ENCODE measurements at regions not wholly inside any gene's neighbourhood (a gene's known extent, or its start where the extent isn't known, plus 50 kb on each side); places are given as distances from the start of the nearest gene placed in this dataset.

GRCh38 chr12:91630083-91630482, 447.5 kb upstream of the DCN start:
- Histone ChIP-seq H3K79me2 (ENCODE audit: low read length) (no peaks in the 10 kb centered on the region), H3K27ac (ENCODE audit: low read length) (no peak overlapping the region)
- DNase-seq: no peak

DNA sequence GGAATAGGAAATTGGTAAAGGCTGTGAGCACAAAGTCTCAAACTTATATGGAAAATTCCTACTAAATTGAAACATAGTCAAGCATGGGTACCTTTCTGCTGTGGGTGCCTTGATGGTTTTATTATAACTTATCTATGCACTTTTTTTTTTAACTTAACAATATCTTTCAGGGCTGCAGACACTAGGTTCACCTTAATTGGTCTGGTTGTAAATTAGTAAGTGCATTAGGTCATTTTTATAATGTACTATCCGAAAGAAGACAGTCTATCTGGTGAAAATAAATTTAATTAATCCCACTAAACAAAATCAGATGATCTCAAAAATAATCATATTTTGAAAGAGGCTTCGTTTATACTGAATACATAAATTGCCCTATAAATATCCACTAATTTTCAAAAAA, 446.8 kb upstream of the DCN start:
- Histone ChIP-seq H2AFZ (ENCODE audit: low read length) (no peak overlapping the region), H3K27ac (ENCODE audit: low read length) (no peak overlapping the region), H3K27me3 (replicated peaks; ENCODE audit: insufficient read depth, low read length) (no peaks in the 10 kb centered on the region), H3K36me3 (replicated peaks; ENCODE audit: insufficient read depth, low read length) (no peaks in the 10 kb centered on the region), H3K9ac (ENCODE audit: low read length) (no peak overlapping the region), H3K4me2 (ENCODE audit: low read depth, low read length) (no peak overlapping the region), H3F3A (ENCODE audit: insufficient read depth, low read length) (no peaks in the 10 kb centered on the region), H3K79me2 (ENCODE audit: low read length) (no peaks in the 10 kb centered on the region), H3K9me3 (replicated peaks; ENCODE audit: insufficient read depth, low read length) (no peaks in the 10 kb centered on the region), H4K20me1 (ENCODE audit: insufficient read depth, low read length) (no peaks in the 10 kb centered on the region), H3K4me3 (ENCODE audit: low read length) (no peak overlapping the region), H3K4me1 (ENCODE audit: low read length) (peaks cover 14% of the 10 kb centered on the region), H3K9me2 (replicated peaks; ENCODE audit: insufficient read depth, low read length) (no peaks in the 10 kb centered on the region)
- DNase-seq: no peak
- no peak for TF ChIP-seq EZH2 (optimal IDR thresholded peaks at IDR 0.05; ENCODE audit: low read depth, low read length)
- TF ChIP-seq EZH2phosphoT487 (IDR thresholded peaks at IDR 0.05; ENCODE audit: low read length): no peak
- TF ChIP-seq, protein P1, sequence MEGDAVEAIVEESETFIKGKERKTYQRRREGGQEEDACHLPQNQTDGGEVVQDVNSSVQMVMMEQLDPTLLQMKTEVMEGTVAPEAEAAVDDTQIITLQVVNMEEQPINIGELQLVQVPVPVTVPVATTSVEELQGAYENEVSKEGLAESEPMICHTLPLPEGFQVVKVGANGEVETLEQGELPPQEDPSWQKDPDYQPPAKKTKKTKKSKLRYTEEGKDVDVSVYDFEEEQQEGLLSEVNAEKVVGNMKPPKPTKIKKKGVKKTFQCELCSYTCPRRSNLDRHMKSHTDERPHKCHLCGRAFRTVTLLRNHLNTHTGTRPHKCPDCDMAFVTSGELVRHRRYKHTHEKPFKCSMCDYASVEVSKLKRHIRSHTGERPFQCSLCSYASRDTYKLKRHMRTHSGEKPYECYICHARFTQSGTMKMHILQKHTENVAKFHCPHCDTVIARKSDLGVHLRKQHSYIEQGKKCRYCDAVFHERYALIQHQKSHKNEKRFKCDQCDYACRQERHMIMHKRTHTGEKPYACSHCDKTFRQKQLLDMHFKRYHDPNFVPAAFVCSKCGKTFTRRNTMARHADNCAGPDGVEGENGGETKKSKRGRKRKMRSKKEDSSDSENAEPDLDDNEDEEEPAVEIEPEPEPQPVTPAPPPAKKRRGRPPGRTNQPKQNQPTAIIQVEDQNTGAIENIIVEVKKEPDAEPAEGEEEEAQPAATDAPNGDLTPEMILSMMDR (IDR thresholded peaks at IDR 0.05; ENCODE audit: low read length): no peak

More at GRCh38 chr12:91630083-91630482, 447.5 kb upstream of the DCN start:
- Histone ChIP-seq H3F3A (ENCODE audit: insufficient read depth, low read length) (no peaks in the 10 kb centered on the region), H3K36me3 (replicated peaks; ENCODE audit: insufficient read depth, low read length) (no peaks in the 10 kb centered on the region), H3K9me3 (replicated peaks; ENCODE audit: insufficient read depth, low read length) (no peaks in the 10 kb centered on the region), H3K9me2 (replicated peaks; ENCODE audit: insufficient read depth, low read length) (no peaks in the 10 kb centered on the region), H3K4me2 (ENCODE audit: low read depth, low read length) (no peak overlapping the region), H3K27me3 (replicated peaks; ENCODE audit: insufficient read depth, low read length) (no peaks in the 10 kb centered on the region), H3K4me1 (ENCODE audit: low read length) (peaks cover 14% of the 10 kb centered on the region), H3K9ac (ENCODE audit: low read length) (no peak overlapping the region), H2AFZ (ENCODE audit: low read length) (no peak overlapping the region), H3K4me3 (ENCODE audit: low read length) (no peak overlapping the region), H4K20me1 (ENCODE audit: insufficient read depth, low read length) (no peaks in the 10 kb centered on the region)
- TF ChIP-seq EZH2phosphoT487 (IDR thresholded peaks at IDR 0.05; ENCODE audit: low read length) (no peak), EZH2 (optimal IDR thresholded peaks at IDR 0.05; ENCODE audit: low read depth, low read length) (no peak)

DNA sequence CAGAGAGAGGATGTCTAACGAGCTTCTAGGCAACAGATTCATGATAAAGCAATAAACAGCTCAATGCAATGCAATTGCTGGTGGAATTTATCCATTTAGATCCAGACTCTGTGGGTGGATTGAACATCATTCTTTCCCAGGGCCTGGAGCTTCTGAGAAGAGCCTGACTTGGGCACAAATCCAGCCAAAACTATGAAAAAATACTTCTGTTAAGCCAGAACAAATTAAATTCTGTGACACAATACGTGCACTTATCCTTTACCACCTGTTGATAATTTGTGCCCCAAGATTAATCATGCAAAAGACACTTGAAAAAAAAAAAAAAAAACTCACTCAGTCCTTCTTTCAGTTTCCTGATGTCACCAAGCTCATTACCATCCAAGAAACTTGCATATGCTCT, 446.0 kb upstream of the DCN start:
- Histone ChIP-seq H3K9me2 (replicated peaks; ENCODE audit: insufficient read depth, low read length) (no peaks in the 10 kb centered on the region), H3F3A (ENCODE audit: insufficient read depth, low read length) (no peaks in the 10 kb centered on the region), H2AFZ (ENCODE audit: low read length) (no peak overlapping the region), H3K4me2 (ENCODE audit: low read depth, low read length) (no peak overlapping the region), H4K20me1 (ENCODE audit: insufficient read depth, low read length) (no peaks in the 10 kb centered on the region), H3K9ac (ENCODE audit: low read length) (no peak overlapping the region), H3K4me3 (ENCODE audit: low read length) (no peak overlapping the region), H3K27me3 (replicated peaks; ENCODE audit: insufficient read depth, low read length) (no peaks in the 10 kb centered on the region), H3K27ac (ENCODE audit: low read length) (no peak overlapping the region), H3K36me3 (replicated peaks; ENCODE audit: insufficient read depth, low read length) (no peaks in the 10 kb centered on the region), H3K79me2 (ENCODE audit: low read length) (no peaks in the 10 kb centered on the region), H3K4me1 (ENCODE audit: low read length) (peaks cover 14% of the 10 kb centered on the region), H3K9me3 (replicated peaks; ENCODE audit: insufficient read depth, low read length) (no peaks in the 10 kb centered on the region)
- TF ChIP-seq, protein P1 (IDR thresholded peaks at IDR 0.05; ENCODE audit: low read length): no peak
- TF ChIP-seq EZH2phosphoT487 (IDR thresholded peaks at IDR 0.05; ENCODE audit: low read length) (no peak), EZH2 (optimal IDR thresholded peaks at IDR 0.05; ENCODE audit: low read depth, low read length) (no peak)
- no peak for DNase-seq

DNA sequence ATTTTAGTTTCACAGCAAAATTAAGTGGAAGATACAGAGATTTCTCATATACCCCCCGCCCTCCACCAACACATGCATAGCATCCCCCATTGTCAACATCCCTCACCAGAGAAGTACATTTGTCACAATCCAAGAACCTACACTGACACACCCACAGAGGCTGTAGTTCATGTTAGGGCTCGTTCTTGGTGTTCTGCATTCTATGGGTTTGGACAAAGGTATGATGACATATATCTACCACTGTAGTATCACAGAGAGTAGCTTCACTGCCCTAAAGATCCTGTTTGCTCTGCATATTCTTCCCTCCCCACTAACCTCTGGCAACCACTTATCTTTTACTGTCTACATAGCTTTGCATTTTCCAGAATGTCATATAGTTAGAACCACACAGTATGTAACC, 444.6 kb upstream of the DCN start:
- no peaks in the 10 kb centered on the region for H3K9me2 ChIP-seq (replicated peaks; ENCODE audit: insufficient read depth, low read length)
- H3K9ac ChIP-seq (ENCODE audit: low read length): no peak overlapping the region
- peaks cover 14% of the 10 kb centered on the region for H3K4me1 ChIP-seq (ENCODE audit: low read length)
- no peak for DNase-seq
- no peaks in the 10 kb centered on the region for H3K79me2 ChIP-seq (ENCODE audit: low read length)
- H3F3A ChIP-seq (ENCODE audit: insufficient read depth, low read length): no peaks in the 10 kb centered on the region
- H4K20me1 ChIP-seq (ENCODE audit: insufficient read depth, low read length): no peaks in the 10 kb centered on the region
- no peak overlapping the region for H2AFZ ChIP-seq (ENCODE audit: low read length)
- H3K36me3 ChIP-seq (replicated peaks; ENCODE audit: insufficient read depth, low read length): no peaks in the 10 kb centered on the region
- H3K27me3 ChIP-seq (replicated peaks; ENCODE audit: insufficient read depth, low read length): no peaks in the 10 kb centered on the region
- no peaks in the 10 kb centered on the region for H3K9me3 ChIP-seq (replicated peaks; ENCODE audit: insufficient read depth, low read length)
- H3K4me3 ChIP-seq (ENCODE audit: low read length): no peak overlapping the region
- H3K4me2 ChIP-seq (ENCODE audit: low read depth, low read length): no peak overlapping the region
- no peak overlapping the region for H3K27ac ChIP-seq (ENCODE audit: low read length)
- TF ChIP-seq, protein P1 (IDR thresholded peaks at IDR 0.05; ENCODE audit: low read length): no peak
- TF ChIP-seq EZH2phosphoT487 (IDR thresholded peaks at IDR 0.05; ENCODE audit: low read length): no peak
- no peak for TF ChIP-seq EZH2 (optimal IDR thresholded peaks at IDR 0.05; ENCODE audit: low read depth, low read length)
